ENCODE measurements at regions not wholly inside any gene's neighbourhood (a gene's known extent, or its start where the extent isn't known, plus 50 kb on each side); places are given as distances from the start of the nearest gene placed in this dataset.

GRCh38 chr15:62953021-62953420 is 89.5 kb upstream of the TPM1 start:
- no peaks in the 10 kb centered on the region for H3K27me3 ChIP-seq (ENCODE audit: control insufficient read depth, insufficient read depth, low read length)
- no peaks in the 10 kb centered on the region for H4K20me1 ChIP-seq (ENCODE audit: control insufficient read depth, extremely low read depth, insufficient read depth, low read length)
- no peaks in the 10 kb centered on the region for H3K9me3 ChIP-seq (ENCODE audit: control insufficient read depth, insufficient read depth, low read depth, low read length)
- H3K4me2 ChIP-seq (ENCODE audit: extremely low read depth, insufficient read depth, low read length) = no peak overlapping the region
- H3K4me1 ChIP-seq (ENCODE audit: control insufficient read depth, extremely low read depth, insufficient read depth, low read length) = no peaks in the 10 kb centered on the region
- no peak for DNase-seq (ENCODE audit: low read depth in 2 of 2)
- no peaks in the 10 kb centered on the region for H3K36me3 ChIP-seq (ENCODE audit: control insufficient read depth, insufficient read depth, low read length)
- H3K27ac ChIP-seq (ENCODE audit: insufficient read depth, low read length) = no peak overlapping the region
- H3K9ac ChIP-seq (ENCODE audit: insufficient read depth, low read length) = no peak overlapping the region
- H3K4me3 ChIP-seq (replicated peaks in 1 of 4; ENCODE audit: control extremely low read depth in 1 of 4, insufficient read depth in 1 of 4, low read depth in 3 of 4, low read length in 4 of 4) = no peak overlapping the region
- no peak overlapping the region for H2AFZ ChIP-seq (ENCODE audit: low read length)
- H3K79me2 ChIP-seq (ENCODE audit: control insufficient read depth, insufficient read depth, low read length) = no peaks in the 10 kb centered on the region
- no peak for TF ChIP-seq EZH2 (IDR thresholded peaks at IDR 0.05; ENCODE audit: low read length, missing control alignments)
- TF ChIP-seq, protein P1, sequence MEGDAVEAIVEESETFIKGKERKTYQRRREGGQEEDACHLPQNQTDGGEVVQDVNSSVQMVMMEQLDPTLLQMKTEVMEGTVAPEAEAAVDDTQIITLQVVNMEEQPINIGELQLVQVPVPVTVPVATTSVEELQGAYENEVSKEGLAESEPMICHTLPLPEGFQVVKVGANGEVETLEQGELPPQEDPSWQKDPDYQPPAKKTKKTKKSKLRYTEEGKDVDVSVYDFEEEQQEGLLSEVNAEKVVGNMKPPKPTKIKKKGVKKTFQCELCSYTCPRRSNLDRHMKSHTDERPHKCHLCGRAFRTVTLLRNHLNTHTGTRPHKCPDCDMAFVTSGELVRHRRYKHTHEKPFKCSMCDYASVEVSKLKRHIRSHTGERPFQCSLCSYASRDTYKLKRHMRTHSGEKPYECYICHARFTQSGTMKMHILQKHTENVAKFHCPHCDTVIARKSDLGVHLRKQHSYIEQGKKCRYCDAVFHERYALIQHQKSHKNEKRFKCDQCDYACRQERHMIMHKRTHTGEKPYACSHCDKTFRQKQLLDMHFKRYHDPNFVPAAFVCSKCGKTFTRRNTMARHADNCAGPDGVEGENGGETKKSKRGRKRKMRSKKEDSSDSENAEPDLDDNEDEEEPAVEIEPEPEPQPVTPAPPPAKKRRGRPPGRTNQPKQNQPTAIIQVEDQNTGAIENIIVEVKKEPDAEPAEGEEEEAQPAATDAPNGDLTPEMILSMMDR (conservative IDR thresholded peaks at IDR 0.05 in 1 of 2, IDR thresholded peaks at IDR 0.05 in 1 of 2; ENCODE audit: low read depth in 1 of 2, low read length in 2 of 2) = no peak

- H3K4me2 ChIP-seq (ENCODE audit: extremely low read depth, insufficient read depth, low read length) = no peak overlapping the region
- H3K79me2 ChIP-seq (ENCODE audit: control insufficient read depth, insufficient read depth, low read length) = no peaks in the 10 kb centered on the region
- H3K4me3 ChIP-seq (replicated peaks in 1 of 4; ENCODE audit: control extremely low read depth in 1 of 4, insufficient read depth in 1 of 4, low read depth in 3 of 4, low read length in 4 of 4) = no peak overlapping the region
- no peaks in the 10 kb centered on the region for H3K4me1 ChIP-seq (ENCODE audit: control insufficient read depth, extremely low read depth, insufficient read depth, low read length)
- no peak overlapping the region for H3K27ac ChIP-seq (ENCODE audit: insufficient read depth, low read length)
- DNase-seq (ENCODE audit: low read depth in 2 of 2) = no peak
- no peaks in the 10 kb centered on the region for H3K27me3 ChIP-seq (ENCODE audit: control insufficient read depth, insufficient read depth, low read length)
- H3K9me3 ChIP-seq (ENCODE audit: control insufficient read depth, insufficient read depth, low read depth, low read length) = no peaks in the 10 kb centered on the region
- H2AFZ ChIP-seq (ENCODE audit: low read length) = no peak overlapping the region
- H3K36me3 ChIP-seq (ENCODE audit: control insufficient read depth, insufficient read depth, low read length) = no peaks in the 10 kb centered on the region
- no peaks in the 10 kb centered on the region for H4K20me1 ChIP-seq (ENCODE audit: control insufficient read depth, extremely low read depth, insufficient read depth, low read length)
- no peak overlapping the region for H3K9ac ChIP-seq (ENCODE audit: insufficient read depth, low read length)
- no peak for TF ChIP-seq EZH2 (IDR thresholded peaks at IDR 0.05; ENCODE audit: low read length, missing control alignments)
- TF ChIP-seq, protein P1 (conservative IDR thresholded peaks at IDR 0.05 in 1 of 2, IDR thresholded peaks at IDR 0.05 in 1 of 2; ENCODE audit: low read depth in 1 of 2, low read length in 2 of 2) = no peak
Observed at GRCh38 chr15:62953496-62954045, 89.0 kb upstream of the TPM1 start.

DNA sequence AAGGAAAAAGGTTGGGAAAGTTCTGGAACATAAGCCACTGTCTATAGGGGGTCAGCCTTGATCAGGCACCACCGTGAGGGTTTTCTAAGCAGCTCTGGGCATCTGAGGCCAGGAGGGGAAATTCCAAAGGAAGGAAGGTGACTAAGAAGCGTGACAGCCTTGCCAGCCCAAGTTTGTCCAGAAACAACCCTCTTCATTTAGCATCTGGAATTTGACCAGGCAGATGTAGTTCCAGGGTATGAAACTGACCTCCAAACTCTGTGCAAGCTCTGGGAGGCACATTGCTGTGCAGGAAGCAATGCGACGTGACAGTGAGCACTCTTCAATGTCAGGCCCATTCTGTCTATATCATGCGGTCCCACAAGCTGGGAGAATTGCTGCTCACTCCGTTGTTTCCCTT is 85.4 kb upstream of the TPM1 start:
- no peak overlapping the region for H3K4me2 ChIP-seq (ENCODE audit: extremely low read depth, insufficient read depth, low read length)
- no peaks in the 10 kb centered on the region for H3K36me3 ChIP-seq (ENCODE audit: control insufficient read depth, insufficient read depth, low read length)
- no peak for DNase-seq (ENCODE audit: low read depth in 2 of 2)
- H3K27me3 ChIP-seq (ENCODE audit: control insufficient read depth, insufficient read depth, low read length) = no peaks in the 10 kb centered on the region
- no peaks in the 10 kb centered on the region for H3K4me1 ChIP-seq (ENCODE audit: control insufficient read depth, extremely low read depth, insufficient read depth, low read length)
- H3K4me3 ChIP-seq (replicated peaks in 1 of 4; ENCODE audit: control extremely low read depth in 1 of 4, insufficient read depth in 1 of 4, low read depth in 3 of 4, low read length in 4 of 4) = no peak overlapping the region
- H2AFZ ChIP-seq (ENCODE audit: low read length) = no peak overlapping the region
- H3K27ac ChIP-seq (ENCODE audit: insufficient read depth, low read length) = no peak overlapping the region
- H3K9ac ChIP-seq (ENCODE audit: insufficient read depth, low read length) = no peak overlapping the region
- no peaks in the 10 kb centered on the region for H3K79me2 ChIP-seq (ENCODE audit: control insufficient read depth, insufficient read depth, low read length)
- TF ChIP-seq EZH2 (IDR thresholded peaks at IDR 0.05; ENCODE audit: low read length, missing control alignments) = no peak
- TF ChIP-seq, protein P1 (conservative IDR thresholded peaks at IDR 0.05 in 1 of 2, IDR thresholded peaks at IDR 0.05 in 1 of 2; ENCODE audit: low read depth in 1 of 2, low read length in 2 of 2) = no peak
- H3K9me3 ChIP-seq (ENCODE audit: control insufficient read depth, insufficient read depth, low read depth, low read length) = no peaks in the 10 kb centered on the region
- no peaks in the 10 kb centered on the region for H4K20me1 ChIP-seq (ENCODE audit: control insufficient read depth, extremely low read depth, insufficient read depth, low read length)

Data from fibroblast of lung (primary cell).